ENCODE measurements at regions not wholly inside any gene's neighbourhood (a gene's known extent, or its start where the extent isn't known, plus 50 kb on each side); places are given as distances from the start of the nearest gene placed in this dataset.
A peak's percentile ranks its signal among the peaks of the same experiment; 100 is the strongest.
"Not testable (repeated sequence)": the region's sequence is repeated elsewhere in the genome, so short reads cannot be mapped to it uniquely, and the experiment has no call there.

DNA sequence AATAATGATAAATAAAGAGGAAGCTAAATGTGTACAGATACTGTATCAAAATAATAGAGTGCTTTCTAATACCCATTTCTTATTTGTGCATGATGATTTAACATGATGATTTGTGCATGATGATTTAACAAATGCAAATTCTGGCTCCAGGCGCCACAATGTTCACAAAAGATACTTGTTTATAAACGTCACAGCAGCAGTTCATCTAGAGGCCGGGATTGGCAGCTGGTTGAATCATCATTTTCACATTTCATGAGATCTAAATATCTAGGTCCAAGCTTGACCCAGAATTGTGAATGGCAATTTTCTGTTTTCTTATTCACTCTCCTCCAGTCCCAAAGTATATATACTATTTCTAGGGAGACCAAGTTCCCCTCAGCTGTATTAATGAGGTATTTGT is 322.0 kb downstream of the SUCLG1 start:
- no peak for DNase-seq

DNA sequence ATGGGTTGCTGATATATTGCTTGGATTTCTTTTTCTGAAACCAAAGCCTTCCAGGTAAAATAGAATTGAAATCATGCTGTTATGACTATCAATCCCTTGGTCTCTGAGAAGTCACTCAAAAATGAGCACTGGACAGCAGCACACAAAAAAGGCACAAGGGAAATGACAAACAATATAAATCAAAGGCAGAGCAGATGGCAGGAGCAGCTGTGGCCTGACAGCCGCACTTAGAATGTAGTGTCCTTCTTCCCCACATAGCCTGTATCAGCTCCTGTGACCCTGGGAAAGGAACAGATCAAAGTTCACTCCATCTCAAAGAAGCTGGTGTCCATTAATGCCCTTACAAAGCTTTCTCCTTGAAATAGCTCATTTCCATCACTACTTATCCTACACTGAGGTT is 326.7 kb downstream of the SUCLG1 start:
- DNase-seq = no peak

DNA sequence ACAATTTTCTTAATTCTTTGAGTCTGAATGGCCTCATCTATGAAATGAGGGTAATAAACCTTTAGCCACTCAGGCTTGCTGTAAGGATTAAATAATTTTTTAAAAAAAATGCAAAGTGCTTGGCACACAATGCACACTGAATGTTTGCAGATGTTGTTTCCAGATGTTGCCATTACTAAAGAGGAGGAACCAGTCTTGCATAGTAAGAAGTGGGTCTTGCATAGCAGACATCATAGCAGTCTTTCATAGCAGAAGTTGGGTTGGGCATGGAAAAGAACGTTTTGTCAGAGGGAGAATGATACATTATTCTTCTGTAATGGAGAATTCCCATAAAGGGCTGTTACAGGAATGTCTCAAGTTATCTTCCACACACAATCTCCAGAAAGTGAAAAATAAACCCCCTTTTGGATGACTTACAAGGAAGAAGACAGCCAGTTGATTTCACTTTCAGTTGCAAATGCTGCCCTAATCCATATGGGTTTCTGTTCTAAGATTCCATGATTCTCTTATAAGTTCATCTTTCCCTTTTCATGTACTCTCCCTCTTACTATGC is 327.7 kb downstream of the SUCLG1 start:
- DNase-seq = no peak

DNA sequence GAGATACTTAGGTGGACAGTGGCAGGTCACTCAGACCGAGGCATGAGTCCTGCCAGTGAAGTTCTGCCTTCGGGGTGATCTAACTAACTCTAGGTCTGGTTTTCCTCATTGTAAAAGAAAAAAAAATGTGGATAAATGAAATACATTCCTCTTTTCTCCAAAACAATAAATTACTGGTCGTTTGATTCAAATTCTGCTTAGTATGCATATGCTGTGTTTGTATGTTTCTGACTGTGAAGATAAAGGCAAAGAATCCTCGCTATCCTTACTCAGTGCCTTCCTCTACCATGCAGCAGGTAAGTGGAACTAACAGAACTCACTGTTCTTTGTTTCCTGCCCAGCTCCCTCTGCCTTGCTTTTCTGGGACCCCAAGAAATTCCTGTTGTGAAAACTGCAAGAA is 330.1 kb downstream of the SUCLG1 start:
- no peak for DNase-seq

DNA sequence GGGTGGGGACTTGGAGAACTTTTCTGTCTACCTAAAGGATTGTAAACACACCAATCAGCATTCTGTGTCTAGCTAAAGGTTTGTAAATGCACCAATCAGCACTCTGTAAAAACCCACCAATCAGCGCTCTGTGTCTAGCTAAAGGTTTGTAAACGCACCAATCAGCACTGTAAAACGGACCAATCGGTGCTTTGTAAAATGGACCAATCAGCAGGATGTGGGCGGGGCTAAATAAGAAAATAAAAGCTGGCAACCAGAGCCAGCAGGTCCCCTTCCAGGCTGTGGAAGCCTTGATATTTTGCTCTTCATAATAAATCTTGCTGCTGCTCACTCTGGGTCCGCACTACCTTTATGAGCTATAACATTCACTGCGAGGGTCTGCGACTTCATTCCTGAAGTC is 331.3 kb downstream of the SUCLG1 start:
- not testable (repeated sequence) for DNase-seq

DNA sequence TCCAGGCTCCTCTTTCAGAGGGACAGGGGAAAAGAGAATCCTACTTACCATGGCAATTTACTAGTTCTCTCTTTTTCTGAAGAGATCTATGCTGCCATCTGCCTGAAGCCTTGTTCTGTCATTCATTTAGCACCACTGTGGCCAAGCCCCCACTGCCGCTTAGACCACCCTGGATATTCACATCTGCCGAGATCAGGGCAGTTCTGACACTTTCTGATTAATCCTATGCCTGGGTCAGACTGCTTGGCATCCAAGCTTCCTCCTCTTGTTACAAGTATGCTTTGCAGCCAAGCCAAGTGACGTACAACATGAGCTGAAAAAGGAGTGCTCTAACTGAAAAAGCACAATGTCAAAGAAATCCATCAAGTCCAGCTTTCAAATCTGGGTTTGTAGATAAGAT is 332.6 kb downstream of the SUCLG1 start:
- no peak for DNase-seq

DNA sequence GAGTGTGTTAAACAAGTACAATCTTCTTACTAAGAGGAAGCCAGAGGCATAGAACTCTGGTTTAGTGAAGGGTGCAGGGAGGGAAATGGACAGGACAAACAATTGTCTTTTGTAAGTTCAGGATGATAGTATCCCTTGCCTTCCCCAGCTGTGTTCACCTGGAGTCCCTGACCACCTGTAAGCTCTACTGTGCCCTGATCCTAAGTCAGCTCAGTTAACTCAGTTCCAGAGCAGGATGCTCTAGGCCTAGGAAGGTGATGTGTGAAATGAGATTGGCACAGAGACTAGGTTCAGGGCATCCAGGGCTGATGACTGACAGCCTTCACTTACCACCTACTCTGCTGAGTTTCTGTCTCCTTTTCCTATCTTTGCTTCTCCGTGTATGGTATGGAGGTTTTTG is 333.0 kb downstream of the SUCLG1 start:
- DNase-seq = no peak

DNA sequence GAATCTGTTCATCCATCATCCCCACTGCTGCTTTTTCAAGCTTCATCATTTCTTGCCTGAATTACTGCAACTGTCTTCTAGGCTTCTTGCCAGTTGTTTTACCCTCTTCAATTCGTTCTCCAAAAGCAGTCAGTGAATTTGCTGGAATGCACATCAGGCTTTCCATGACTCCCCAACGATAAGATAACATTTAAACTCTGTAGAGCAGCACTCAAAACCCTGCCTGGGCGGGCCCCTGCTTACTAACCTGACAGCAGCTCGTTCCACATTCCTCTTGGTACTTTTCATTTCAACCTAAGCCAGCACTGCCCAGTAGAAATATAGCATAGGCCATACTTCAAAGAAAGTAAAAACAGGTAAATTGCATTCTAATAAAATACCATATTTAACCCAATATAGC is 342.9 kb downstream of the SUCLG1 start:
- no peak for DNase-seq

DNA sequence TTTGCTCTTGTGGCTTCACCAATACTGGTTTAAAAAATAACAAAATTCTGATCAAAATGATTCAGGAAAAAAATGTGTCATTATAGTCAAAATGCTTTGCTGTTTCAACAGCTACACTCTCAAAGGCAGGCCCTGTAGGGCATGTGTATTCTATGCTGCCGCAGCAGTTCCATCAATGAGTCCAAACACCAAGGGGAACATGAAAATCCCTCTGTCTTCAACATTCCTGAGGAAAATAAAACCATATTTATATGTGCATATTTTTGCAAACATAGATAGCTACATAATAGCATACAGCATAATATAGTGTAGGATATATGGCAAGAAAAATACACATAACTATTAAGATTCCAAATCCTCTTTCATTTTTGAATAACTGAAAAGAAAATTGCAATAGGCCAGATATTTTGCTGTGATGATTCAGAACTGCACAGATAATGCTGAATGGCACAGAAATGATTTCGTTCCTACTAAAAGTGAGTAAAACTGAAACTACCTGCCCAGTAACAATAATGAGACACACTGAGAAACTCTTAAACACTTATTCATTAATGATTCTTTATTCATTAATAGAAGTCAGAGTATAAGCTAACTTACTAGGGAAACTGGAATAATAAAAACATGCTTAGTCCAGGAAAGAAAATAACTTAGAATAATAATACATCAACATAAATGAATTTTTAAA is 343.8 kb downstream of the SUCLG1 start:
- no peak for DNase-seq

DNA sequence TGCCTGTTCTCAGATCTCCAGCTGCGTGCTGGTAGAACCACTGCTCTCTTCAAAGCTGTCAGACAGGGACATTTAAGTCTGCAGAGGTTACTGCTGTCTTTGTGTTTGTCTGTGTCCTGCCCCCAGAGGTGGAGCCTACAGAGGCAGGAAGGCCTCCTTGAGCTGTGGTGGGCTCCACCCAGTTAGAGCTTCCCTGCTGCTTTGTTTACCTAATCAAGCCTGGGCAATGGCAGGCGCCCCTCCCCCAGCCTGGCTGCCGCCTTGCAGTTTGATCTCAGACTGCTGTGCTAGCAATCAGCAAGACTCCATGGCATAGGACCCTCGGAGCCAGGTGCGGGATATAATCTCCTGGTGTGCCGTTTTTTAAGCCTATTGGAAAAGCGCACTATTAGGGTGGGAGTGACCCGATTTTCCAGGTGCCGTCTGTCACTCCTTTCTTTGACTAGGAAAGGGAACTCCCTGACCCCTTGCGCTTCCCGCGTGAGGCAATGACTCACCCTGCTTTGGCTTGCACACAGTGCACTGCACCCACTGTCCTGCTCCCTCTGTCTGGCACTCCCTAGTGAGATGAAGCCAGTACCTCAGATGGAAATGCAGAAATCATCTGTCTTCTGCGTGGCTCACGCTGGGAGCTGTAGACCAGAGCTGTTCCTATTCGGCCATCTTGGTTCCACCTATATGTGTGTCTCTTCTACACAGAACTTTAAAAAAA is 355.1 kb downstream of the SUCLG1 start:
- DNase-seq = not testable (repeated sequence)

DNA sequence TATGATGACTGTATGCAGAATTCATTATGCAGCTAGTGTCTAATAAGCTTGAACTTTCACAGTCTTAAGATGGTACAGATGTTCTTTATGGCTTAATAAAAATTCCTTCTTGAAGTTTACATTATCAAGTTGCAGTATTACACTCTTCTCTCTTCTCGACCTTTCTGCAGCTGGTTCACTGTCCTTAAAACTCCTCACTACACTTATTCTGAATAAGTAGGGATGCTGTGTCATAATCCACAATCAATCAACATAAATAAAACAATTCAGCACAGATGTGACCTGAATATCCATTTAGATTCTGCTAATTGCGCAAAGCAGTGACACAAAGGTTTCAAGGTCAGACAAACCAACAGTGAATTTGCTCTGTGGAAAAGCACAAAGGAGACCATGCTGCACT is 356.8 kb downstream of the SUCLG1 start:
- no peak for DNase-seq

DNA sequence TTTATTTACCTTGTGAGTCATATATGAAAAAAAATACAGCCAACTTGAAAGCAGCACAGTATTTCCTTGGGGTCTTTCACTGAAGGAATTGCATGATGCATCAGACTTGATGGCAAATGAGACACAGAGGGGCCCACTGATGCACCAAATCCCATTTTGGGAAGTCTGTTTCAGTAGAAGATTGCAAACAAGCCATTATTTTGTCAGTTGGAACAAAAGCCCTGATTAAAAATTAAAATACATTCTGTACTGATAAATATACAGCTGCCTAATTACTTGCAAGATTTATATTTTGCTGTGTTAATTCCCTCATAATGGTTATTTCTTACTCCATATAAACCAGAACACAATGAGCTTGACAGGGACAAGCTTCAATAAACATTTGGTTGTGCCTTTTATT is 370.4 kb downstream of the SUCLG1 start:
- no peak for DNase-seq

DNA sequence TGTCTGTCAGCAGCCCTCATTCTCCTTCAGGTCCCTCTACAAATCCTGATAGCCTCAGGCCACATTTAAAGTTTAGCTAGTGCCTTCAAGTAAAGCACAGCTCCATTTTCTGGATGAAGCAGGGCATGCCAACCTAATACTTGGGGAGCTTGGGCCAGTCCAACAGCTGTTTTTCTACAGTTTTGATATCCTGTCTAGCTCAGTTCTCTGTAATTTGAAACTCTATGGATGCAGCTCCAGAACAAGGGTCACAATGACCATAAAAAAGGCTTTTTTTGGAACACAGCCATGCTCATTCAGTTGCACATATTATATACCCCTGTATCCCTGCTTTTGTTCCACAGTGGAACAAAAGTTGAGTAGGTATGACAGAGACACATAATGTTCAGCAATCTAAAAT is 373.5 kb downstream of the SUCLG1 start:
- DNase-seq = peak; percentile 27

DNA sequence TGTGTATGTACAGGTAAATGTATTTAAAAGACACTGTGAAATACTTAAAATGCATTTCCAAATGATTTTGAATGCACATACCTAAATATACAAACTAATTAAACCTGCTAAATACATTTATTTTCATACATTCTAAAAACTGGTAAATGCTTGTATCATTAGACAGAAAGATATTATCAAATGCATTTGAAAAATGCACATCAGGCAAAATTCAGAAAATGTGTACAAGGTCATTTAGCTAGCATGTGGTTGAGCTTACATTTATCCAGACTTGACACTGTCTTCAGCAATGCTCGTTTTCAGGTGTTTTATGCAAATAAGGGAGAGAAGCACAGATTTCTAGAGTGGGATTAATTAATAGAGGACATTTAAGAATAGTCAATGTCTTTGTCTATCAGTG is 374.2 kb downstream of the SUCLG1 start:
- no peak for DNase-seq

DNA sequence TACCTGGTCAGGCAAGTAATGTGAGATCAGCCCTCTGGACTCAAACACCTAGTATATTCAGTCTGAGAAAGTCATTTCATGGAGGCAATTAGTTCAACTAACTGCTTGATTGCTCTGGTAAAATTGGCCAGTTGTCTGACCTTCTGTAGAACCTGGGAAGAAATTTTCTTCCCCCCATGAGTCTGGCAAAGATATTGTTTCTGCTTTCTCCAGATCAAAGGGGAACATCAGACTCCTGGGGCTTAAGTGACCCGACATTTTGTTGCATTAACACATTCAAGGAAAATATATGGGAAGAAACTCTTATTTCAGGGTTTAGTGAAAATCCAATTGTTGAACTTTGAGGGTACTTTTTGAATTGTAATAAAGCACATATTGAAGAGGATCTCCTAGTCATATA is 375.1 kb downstream of the SUCLG1 start:
- DNase-seq = no peak

DNA sequence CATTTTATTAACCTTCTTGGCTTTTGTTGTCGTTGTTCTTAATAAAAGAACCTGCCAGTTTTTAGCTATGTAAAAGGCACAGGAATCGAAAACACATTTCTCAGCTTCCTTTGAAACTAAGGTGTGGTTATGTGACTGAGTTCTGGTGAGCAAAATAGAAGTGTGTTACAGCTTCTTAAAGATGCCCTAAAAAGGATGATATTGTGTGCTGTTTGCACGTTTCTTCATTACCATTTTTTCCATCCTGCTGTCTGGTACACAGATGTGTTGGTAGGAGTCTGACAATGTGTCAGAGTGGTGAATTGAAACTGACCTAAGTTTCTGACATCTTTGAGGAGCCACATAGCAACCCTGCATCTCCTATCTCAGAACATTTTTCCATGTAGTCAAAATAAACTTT is 380.6 kb downstream of the SUCLG1 start:
- DNase-seq = no peak

DNA sequence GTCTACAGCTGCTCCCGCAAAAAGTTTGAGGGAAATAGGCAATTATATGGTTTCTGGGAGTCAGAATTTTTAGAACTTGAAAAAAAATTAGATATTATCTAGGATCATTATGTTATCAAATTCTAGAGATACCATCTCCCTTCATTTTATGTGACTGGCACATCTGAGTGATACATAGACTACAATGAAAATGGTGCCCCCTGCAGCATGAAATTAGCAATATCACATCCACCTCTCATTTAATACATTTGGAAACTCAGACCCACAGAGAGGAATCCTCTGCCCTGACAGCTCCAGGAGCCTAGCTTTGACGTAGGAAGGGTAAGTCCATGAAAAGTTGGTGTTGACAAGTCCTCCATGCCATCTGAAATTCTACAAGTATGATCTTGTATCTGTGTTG is 381.6 kb downstream of the SUCLG1 start:
- DNase-seq = peak; percentile 5

DNA sequence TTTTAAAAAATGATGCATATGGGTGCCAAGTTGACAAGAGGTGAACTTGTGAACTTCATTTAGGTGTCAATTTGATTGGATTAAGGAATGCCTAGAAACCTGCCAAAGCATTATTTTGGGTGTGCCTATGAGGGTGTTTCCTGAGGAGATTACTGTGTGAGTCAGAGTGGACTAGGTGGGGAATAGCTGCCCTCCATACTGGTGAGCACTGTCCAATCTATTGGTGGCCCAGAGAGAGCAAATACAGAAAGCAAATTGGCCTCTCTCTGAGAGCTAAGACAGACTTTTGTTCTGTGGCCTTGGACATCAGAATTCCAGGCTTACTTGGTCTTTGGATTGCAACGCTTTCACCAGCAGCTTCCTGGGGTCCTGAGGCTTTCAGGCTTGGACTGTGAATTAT is 388.0 kb downstream of the SUCLG1 start:
- no peak for DNase-seq

DNA sequence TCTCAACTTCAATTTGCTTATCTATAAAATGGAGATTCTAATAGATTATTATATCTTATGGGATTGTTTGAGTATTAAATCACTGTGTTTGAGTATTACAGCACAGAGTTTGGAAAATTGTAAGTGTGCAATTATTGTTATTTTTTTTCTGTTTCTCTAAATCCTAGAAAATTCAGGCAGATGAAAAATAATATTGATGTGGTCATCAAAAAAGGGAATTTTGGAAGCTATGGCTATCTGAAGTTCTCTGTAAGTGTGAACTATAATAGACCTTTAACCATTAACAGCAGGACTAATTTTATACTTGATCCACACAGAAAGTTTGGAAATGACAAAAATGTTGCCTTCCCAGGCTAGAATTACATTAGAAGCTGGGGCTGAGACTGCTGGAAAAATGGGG is 393.2 kb downstream of the SUCLG1 start:
- DNase-seq = no peak

DNA sequence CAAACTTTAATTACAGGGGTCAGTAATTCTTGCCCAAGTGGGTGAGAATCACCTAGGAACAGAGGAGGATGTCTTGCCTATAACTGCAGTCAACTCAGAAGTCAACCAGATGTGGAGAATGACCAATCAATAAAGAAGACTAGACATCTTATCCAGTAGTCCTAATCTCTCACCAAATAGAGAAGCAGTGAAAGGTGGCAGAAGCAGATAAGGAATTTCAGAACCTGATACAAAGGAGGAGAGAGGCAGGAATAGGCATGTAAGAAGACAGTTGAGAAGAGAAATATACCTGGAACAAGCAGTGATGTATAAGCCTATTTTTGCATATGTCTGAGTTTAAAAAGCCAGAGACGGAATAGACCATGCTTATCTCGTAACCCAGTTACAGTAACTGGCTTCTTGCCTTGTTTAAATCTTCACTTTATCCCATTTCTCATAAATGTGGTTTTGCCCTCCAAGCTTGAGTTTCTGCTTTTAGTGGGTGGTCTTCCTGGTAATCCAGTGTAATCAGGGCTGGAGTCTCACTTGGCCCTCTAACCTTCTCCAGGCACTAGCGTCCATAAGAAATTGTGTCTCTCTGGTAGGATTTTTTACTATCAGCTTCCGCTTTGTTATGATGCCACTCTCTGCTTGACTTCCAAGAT is 401.0 kb downstream of the SUCLG1 start:
- no peak for DNase-seq

DNA sequence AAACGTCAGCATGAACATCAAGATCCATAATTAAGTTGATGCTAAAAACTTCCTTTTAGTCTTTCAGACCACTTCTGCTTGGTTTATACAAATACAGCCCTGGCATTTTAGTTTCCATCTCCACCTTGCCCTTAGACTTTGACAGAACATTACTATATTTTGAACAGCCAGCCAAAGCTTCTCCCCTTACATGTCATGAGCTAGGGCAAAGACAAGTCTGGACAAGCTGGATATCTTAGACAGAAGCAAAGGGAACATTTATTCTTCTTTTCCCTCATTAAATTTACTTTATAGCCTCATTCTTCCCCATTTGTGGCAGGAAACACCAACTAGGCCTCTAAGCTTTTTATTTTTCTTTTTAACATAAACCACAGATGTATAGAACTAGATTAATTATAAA is 403.3 kb downstream of the SUCLG1 start:
- no peak for DNase-seq

DNA sequence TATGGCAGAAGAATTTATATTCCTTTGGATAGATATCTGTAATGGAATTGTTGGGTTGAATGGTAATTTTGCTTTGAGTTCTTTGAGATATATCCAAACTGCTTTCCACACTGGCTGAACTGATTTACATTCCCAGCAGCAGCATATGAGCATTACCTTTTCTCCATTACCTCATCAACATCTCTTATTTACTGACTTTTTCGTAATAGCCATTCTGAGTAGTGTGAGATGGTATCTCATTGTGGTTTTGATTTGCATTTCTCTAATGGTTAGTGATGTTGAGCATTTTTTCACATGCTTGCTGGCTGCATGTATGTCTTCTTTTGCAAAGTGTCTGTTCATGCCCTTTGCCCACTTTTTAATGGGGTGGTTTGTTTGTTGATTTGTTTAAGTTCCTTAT is 404.5 kb downstream of the SUCLG1 start:
- DNase-seq = not testable (repeated sequence)

DNA sequence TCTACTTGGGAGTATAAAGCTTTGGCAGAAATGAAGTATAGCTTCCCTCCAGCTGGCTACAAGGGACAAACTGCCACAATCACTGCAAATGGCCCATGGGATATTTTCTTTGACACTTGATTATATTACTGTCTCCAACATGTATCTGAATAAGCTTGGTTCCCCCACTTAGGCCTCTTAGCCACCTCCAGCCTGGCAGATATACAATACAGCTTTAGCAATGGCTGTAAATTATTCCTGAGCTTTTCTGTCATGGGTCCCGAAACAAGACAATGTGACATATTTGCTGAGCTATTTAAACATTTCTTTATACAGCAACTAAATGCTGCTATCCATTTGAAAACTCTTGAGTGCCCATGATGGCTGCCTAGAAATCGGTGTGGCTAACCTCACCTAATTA is 406.2 kb downstream of the SUCLG1 start:
- DNase-seq = no peak

Measured in left kidney (tissue), 1 donor.